HG03108 (cell line): ENCODE measurements at regions not wholly inside any gene's neighbourhood (a gene's known extent, or its start where the extent isn't known, plus 50 kb on each side); places are given as distances from the start of the nearest gene placed in this dataset.
"Not testable (repeated sequence)": the region's sequence is repeated elsewhere in the genome, so short reads cannot be mapped to it uniquely, and the experiment has no call there.

ENCODE experiments used
- ATAC-seq: cut with Tn5 transposase; IDR thresholded peaks from one replicate; pipeline ENCODE4 v1.9.1; 2021; ENCODE audit warnings: moderate library complexity; ENCODE audit not compliant: unreplicated experiment

DNA sequence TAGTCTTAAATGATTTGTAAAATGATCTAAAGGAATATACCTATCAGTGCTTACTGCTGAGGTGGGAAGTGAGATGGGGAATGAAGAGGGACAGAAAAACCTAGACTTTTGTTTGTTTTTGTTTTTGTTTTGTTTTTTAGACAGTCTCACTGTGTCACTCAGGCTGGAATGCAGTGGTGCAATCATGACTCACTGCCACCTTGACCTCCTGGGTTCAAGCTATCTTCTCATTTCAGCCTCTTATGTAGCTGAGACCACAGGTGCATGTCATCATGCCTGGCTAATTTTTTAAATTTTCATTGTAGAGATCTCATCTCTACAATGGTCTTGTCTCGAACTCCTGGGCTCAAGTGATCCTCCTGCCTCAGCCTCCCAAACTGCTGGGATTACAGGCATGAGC is 116.4 kb upstream of the SEM1 start:
- ATAC-seq: no peak

GRCh38 chr7:96827701-96828100 is 118.1 kb upstream of the SEM1 start:
- ATAC-seq: no peak

GRCh38 chr7:96829121-96829520 is 119.5 kb upstream of the SEM1 start:
- ATAC-seq: not testable (repeated sequence)

DNA sequence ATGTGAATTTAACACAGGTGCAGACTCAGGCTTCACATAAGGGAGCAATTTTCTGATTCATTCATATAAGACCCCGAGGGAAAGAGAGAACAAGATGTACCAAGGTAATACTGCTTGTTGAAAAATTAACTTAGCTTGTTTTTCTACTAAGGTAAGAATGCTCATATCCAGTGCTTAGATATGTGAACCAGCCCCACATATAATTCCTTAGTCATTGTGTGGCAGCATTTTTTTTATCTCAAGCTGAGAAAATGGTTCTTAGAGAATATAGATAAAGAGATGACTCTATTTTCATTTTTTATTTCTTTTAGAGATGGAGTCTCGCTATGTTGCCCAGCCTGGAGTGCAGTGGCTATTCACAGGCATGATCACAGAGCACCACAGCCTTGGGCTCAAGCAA is 121.8 kb upstream of the SEM1 start:
- ATAC-seq: no peak

DNA sequence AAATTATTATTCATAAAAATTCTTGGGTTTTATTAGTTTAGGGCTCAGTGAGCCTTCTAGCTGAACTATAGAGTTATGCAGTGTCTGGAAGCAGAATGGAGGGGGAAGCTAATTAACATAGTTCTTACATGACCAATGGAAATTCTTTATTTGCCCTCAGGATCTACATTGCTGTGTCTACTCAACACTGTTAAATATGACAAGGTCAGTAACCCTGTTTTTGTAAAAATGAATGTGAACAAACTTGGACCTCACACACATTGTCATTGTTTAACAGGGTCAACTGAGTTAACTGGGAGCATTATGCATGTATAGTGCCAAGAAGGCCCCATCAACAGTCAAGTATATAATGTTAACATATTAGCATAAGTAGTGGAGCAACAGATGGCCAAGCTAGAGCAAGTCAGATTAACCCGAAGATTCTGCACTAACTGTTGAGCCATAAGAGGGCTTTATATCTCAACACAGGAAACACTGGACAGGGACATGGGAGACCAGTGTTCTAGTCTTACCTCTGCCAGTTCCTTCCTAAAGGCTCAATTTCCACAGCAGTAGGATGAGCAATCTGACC is 122.5 kb upstream of the SEM1 start:
- no peak for ATAC-seq

- ATAC-seq: no peak
Measured at GRCh38 chr7:96833676-96834453, 124.2 kb upstream of the SEM1 start.

DNA sequence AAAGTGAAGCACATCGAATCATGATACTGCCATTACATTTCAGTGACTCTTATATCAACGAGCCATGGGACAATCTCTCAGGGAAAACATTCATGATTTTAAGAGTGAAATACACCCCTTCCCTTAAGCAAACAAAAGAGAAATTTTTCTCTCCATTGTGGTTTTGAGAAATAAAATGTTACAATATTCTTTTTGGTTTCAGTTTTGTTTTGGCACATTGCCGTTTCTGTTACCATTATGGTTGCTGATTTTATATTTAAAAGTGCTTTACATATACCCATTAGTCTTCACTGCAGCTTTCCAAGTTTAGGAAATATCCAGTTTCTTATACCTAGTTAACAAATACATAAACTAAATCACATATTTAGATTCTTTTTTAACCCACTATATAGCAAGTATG is 126.8 kb upstream of the SEM1 start:
- no peak for ATAC-seq

- peak; percentile 99 for ATAC-seq
Measured at GRCh38 chr7:96837593-96837992, 127.9 kb upstream of the SEM1 start.

DNA sequence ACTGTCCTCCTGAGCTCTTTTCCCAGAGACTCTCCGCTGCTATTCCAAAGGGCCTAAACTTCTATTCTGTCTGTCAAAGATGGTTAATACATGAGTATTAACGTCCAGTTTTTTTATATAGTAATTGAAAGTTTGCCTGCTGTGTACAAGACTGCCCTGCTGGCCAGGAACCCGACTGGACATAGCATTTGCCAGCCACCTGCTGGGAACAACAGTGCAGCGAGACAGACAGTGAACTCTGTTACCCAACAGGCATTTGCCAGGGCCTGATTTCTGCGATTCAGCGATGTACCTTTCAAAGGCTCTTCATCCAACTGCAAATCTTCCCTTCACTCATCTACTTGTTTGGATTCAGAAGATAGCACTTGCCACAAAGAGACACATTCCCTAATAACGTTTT is 128.8 kb upstream of the SEM1 start:
- no peak for ATAC-seq

DNA sequence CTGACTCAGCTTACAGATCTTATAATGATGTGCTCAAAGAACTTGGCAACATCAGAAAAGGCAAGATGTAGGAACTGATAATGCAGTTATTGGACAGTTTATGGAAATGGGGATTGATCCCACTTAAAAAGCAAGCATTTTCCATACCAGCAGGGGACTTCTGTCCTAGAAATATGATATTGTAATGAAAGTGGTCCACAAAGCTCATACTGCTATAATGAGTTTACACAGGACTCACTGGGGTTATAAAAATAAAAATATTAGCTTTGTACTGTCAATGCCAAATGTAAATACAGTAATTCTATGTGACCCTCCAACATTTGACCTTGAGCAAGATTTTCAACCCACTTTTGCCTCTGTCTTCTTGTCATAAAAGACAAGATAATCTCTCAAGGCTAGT is 145.5 kb upstream of the SEM1 start:
- ATAC-seq: no peak

GRCh38 chr7:96855691-96856090 is 146.0 kb upstream of the SEM1 start:
- ATAC-seq: no peak

DNA sequence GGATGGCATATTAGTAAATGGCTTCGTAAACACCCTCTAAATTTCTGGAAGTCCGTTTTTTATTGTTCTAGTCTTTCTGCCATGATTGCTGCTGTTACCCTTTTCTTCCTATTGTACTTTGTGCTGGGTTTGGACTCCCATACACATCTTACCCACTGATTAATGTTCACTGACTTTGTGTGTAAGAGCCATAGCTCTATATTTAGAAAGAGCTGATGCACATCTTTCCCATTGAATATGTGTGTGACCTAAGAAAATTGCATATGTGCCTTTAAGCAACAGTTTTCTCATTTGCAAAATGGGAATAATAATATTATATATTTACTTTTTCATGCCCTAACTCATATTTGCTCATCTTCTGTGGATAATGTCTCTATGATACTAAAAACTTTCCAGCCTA is 135.8 kb upstream of the DLX6 start:
- ATAC-seq: no peak

- no peak for ATAC-seq
Measured at GRCh38 chr7:96870185-96870584, 135.2 kb upstream of the DLX6 start.

DNA sequence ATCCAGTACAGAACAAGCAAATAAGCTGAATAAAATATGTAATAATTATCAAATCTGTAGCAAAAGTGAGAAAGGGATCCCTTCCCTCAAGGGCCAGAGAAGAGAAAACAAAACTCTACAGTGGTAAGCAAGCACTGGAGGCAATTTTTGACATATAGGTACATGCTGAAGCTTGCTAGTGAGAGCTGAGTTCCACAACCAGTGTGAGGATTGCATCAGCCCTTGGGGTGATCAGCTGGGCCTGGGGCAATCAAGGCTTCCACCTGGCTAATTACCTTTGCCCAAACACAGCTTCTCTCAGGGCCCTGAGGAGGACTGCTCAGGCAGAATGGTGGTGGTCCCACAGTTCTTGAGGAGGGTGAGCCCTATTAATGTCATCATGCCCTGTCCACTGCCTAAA is 134.4 kb upstream of the DLX6 start:
- ATAC-seq: no peak

- no peak for ATAC-seq
Measured at GRCh38 chr7:96887426-96887825, 117.9 kb upstream of the DLX6 start.

DNA sequence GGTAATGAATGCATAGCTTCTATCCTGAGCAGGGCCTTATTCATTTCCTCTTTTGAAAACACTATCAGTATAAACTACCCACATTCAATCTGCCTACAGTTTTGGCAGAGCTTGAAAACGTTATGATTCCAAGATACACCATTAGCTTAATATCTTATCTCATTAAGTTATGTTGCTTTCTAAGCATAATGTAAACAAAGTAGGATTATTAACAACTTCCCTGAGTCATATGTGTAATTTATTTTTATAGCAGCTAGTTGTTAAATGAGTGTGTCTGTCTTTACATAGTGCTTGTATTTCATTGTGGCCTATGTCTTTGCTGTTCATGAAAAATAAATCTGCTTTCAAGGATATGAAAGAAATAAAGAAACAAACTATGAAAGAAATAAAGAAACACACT is 106.2 kb upstream of the DLX6 start:
- no peak for ATAC-seq

- ATAC-seq: no peak
Measured at GRCh38 chr7:96901822-96902445, 103.4 kb upstream of the DLX6 start.

DNA sequence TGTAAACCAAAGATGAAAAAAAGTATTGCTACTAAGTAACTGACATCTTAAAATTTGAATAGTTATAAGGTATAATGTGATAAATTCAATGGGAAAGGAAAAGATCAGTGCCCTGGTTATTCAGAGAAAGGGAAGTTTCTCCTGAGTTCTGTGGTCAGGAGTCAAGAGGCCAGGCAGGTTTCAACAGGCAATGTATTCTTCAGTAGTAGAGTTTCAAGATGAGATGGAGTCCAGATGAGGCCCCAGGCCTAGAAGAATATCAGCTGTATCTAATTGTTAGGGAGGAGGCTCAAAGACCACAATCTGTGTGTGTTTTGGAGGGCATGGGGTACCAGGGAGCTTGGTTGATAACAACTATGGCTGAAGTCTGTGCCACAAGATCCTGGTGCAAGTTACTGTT is 101.4 kb upstream of the DLX6 start:
- no peak for ATAC-seq

GRCh38 chr7:96910486-96910885 is 94.9 kb upstream of the DLX6 start:
- no peak for ATAC-seq

DNA sequence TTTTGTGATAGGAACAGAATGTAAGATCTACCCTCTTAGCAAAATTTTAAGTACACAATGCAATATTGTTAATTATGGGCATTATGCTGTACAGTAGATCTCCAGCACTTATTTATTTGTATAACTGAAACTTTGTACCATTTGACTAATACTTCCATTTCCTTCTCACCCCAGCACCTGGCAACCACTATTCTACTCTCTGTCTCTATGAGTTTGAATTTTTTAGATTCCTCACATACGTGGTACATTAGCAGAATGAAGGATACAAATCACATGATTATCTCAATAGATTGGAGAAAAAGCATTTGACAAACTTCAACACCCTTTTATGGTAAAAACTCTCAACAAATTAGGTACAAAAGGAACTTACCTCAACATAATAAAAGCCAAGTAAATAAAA is 90.3 kb upstream of the DLX6 start:
- no peak for ATAC-seq

DNA sequence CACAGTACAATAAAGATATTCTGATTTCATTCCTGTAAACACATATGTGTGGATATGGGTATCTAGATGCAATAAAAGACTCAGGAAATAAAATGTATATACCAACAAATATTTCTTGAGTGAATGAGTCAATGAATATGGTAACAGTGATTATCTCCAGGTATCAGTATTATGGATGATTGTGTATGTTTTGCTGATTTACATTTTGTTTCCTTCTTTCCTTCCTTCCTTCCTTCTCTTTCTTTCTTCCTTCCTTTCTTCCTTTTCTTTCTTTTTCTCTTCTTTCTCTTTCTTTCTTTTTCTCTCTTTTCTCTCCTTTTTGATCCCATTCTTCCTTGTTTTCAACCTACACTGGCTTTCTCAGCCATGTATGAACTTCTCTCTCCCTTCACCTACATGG is 85.3 kb upstream of the DLX6 start:
- no peak for ATAC-seq

DNA sequence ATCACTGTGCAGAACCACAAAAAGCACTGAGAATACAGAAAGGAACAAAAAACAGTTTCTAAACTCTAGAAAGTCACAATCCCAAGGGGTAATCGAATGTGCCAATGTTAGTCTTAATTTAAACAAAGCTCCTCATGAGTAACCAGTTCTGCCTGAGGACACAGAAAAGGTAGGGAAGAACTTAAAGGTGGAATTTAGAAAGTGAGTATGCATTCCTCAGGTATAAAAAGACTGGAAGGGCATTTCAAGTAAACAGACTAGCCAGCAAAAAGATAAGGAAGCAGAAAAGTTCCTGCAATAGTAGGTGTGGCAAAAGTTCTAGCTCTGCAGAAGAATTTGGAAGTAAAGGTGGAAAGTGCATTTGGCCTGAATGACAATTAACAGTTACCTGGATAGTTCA is 84.6 kb upstream of the DLX6 start:
- no peak for ATAC-seq

GRCh38 chr7:96921231-96921630 is 84.1 kb upstream of the DLX6 start:
- ATAC-seq: no peak
